H1 (cell line): ENCODE measurements at regions not wholly inside any gene's neighbourhood (a gene's known extent, or its start where the extent isn't known, plus 50 kb on each side); places are given as distances from the start of the nearest gene placed in this dataset.

Experiments used
- CTCF ChIA-PET: fragments of 300-600 bp; sonication (Branson Sonifier 250); formaldehyde crosslinking; loops from one replicate; lab custom pipeline; 2021; ENCODE audit not compliant: partially characterized antibody; lab: Charles Lee
- POLR2A ChIA-PET: fragments of 300-600 bp; sonication (Branson Sonifier 250); formaldehyde crosslinking; loops from one replicate; lab custom pipeline; 2021; ENCODE audit warnings: inconsistent platforms; ENCODE audit not compliant: partially characterized antibody; lab: Charles Lee
- DNase-seq, 2 experiments: peaks; one replicate each; pipeline versions ENCODE4 v3.0.0 to v3.0.0-alpha.2; 2010 to 2022; ENCODE audit warnings: low spot score in 2 of 2, low read depth in 1 of 2, mixed read lengths in 1 of 2
- FAIRE-seq: peaks from 2 replicates; lab custom pipeline; 2011; peaks lifted over from hg19 to GRCh38; lab: Jason Lieb, UNC
- H2AFZ ChIP-seq: 2 replicates; pipeline ENCODE4 v1.8.1; 2012; ENCODE audit warnings: low read length, inconsistent platforms
- H2AK5ac ChIP-seq: 2 replicates; pipeline ENCODE4 v1.6.1; 2013; ENCODE audit warnings: low read depth, low read length
- H2BK120ac ChIP-seq: replicated peaks from 2 replicates; pipeline ENCODE3; 2013; ENCODE audit warnings: low read depth, low read length, inconsistent platforms
- H2BK12ac ChIP-seq: 2 replicates; pipeline ENCODE4 v1.6.1; 2013; ENCODE audit warnings: low read depth, low read length
- H2BK15ac ChIP-seq: 2 replicates; pipeline ENCODE4 v1.6.1; 2013; ENCODE audit warnings: low read length
- H2BK20ac ChIP-seq: 2 replicates; pipeline ENCODE4 v1.6.1; 2013; ENCODE audit warnings: low read length
- H2BK5ac ChIP-seq: 2 replicates; pipeline ENCODE4 v1.6.1; 2013; ENCODE audit warnings: low read depth, low read length
- H3K14ac ChIP-seq: 2 replicates; pipeline ENCODE4 v1.6.1; 2013; ENCODE audit warnings: inconsistent platforms; ENCODE audit not compliant: insufficient read length
- H3K18ac ChIP-seq: 2 replicates; pipeline ENCODE4 v1.6.1; 2013; ENCODE audit warnings: low read length; ENCODE audit errors: extremely low read depth
- H3K23ac ChIP-seq: 2 replicates; pipeline ENCODE4 v1.6.1; 2013; ENCODE audit warnings: inconsistent platforms; ENCODE audit not compliant: insufficient read length
- H3K23me2 ChIP-seq: 2 replicates; pipeline ENCODE4 v1.6.1; 2013; ENCODE audit warnings: low read depth, low read length
- H3K27ac ChIP-seq: 2 replicates; pipeline ENCODE4 v1.6.1; 2011; ENCODE audit warnings: low read depth, low read length, inconsistent platforms
- H3K27me3 ChIP-seq, 4 experiments: replicated peaks in 1 of 4; 1 replicate in 1 of 4; 2 replicates in 3 of 4; pipeline versions ENCODE4 v1.6.1 to v1.8.1; 2011 to 2013; ENCODE audit warnings: low read length in 3 of 4, mild to moderate bottlenecking in 3 of 4, inconsistent platforms in 2 of 4, mixed read lengths in 2 of 4, moderate library complexity in 1 of 4; ENCODE audit not compliant: control insufficient read depth in 3 of 4, insufficient read depth in 3 of 4; ENCODE audit errors: extremely low read depth in 1 of 4
- H3K36me3 ChIP-seq, 4 experiments: 2 replicates each; pipeline versions ENCODE4 v1.6.1 to v1.8.1; 2011 to 2013; ENCODE audit warnings: mild to moderate bottlenecking in 4 of 4, low read length in 3 of 4, moderate library complexity in 2 of 4, control low read depth in 1 of 4, inconsistent platforms in 1 of 4; ENCODE audit not compliant: insufficient read depth in 4 of 4, control insufficient read depth in 2 of 4
- H3K4ac ChIP-seq: replicated peaks from 2 replicates; pipeline ENCODE3; 2013; ENCODE audit warnings: low read length, low read depth, mixed read lengths, inconsistent platforms; ENCODE audit not compliant: insufficient read length
- H3K4me1 ChIP-seq, 4 experiments: replicated peaks in 1 of 4; 1 replicate in 1 of 4; 2 replicates in 3 of 4; pipeline versions ENCODE4 v1.6.1 to v1.8.1; 2011 to 2013; ENCODE audit warnings: low read length in 3 of 4, inconsistent platforms in 2 of 4, mixed read lengths in 1 of 4; ENCODE audit not compliant: insufficient read depth in 4 of 4, control insufficient read depth in 3 of 4
- H3K4me2 ChIP-seq, 2 experiments: 2 replicates each; pipeline versions ENCODE4 v1.6.1 to v1.8.1; 2011 to 2013; ENCODE audit warnings: low read depth in 2 of 2, low read length in 2 of 2, control low read depth in 1 of 2, inconsistent platforms in 1 of 2, mild to moderate bottlenecking in 1 of 2; ENCODE audit not compliant: insufficient read depth in 1 of 2
- H3K4me3 ChIP-seq, 4 experiments: fragments of 200-600, 300-600 bp in 1 of 4; sonication (generic), shearing (Covaris generic), sonication (Bioruptor Twin) in 1 of 4; 2 replicates each; pipeline versions ENCODE4 v1.5.1 to v1.8.1; 2011 to 2016; ENCODE audit warnings: low read length in 4 of 4, low read depth in 3 of 4, control low read depth in 2 of 4, inconsistent platforms in 2 of 4, mild to moderate bottlenecking in 2 of 4, mixed read lengths in 1 of 4, moderate library complexity in 1 of 4; ENCODE audit not compliant: insufficient read depth in 2 of 4; ENCODE audit errors: extremely low read depth in 1 of 4
- H3K56ac ChIP-seq: replicated peaks from 2 replicates; pipeline ENCODE3; 2013; ENCODE audit warnings: low read depth, mild to moderate bottlenecking, mixed read lengths, low read length, inconsistent platforms; ENCODE audit not compliant: insufficient read length
- H3K79me1 ChIP-seq: 2 replicates; pipeline ENCODE4 v1.6.1; 2013; ENCODE audit warnings: low read depth, low read length, control low read depth
- H3K79me2 ChIP-seq, 2 experiments: 2 replicates each; pipeline versions ENCODE4 v1.6.1 to v1.8.1; 2012 to 2013; ENCODE audit warnings: low read length in 2 of 2, mild to moderate bottlenecking in 2 of 2, inconsistent platforms in 1 of 2; ENCODE audit not compliant: insufficient read depth in 2 of 2, control insufficient read depth in 1 of 2
- H3K9ac ChIP-seq, 4 experiments: replicated peaks in 1 of 4; 1 replicate in 1 of 4; 2 replicates in 3 of 4; pipeline versions ENCODE4 v1.6.1 to v1.8.1; 2011 to 2013; ENCODE audit warnings: low read depth in 3 of 4, low read length in 3 of 4, control low read depth in 2 of 4, mild to moderate bottlenecking in 2 of 4, moderate library complexity in 2 of 4, inconsistent platforms in 1 of 4; ENCODE audit errors: extremely low read depth in 1 of 4
- H3K9me3 ChIP-seq, 2 experiments: 2 replicates each; pipeline versions ENCODE4 v1.6.1 to v1.8.1; 2012 to 2013; ENCODE audit warnings: mild to moderate bottlenecking in 2 of 2, moderate library complexity in 2 of 2, control low read depth in 1 of 2, inconsistent platforms in 1 of 2, low read depth in 1 of 2, low read length in 1 of 2, mixed read lengths in 1 of 2; ENCODE audit not compliant: insufficient read depth in 2 of 2
- H4K20me1 ChIP-seq, 2 experiments: replicated peaks in 1 of 2; 2 replicates each; pipeline versions ENCODE3 to v1.8.1; 2011 to 2013; ENCODE audit warnings: inconsistent platforms in 2 of 2, low read length in 2 of 2, mild to moderate bottlenecking in 1 of 2; ENCODE audit not compliant: insufficient read depth in 2 of 2, control insufficient read depth in 1 of 2
- H4K5ac ChIP-seq: 2 replicates; pipeline ENCODE4 v1.6.1; 2013; ENCODE audit warnings: low read length, low read depth, mixed read lengths, inconsistent platforms; ENCODE audit not compliant: insufficient read length
- H4K8ac ChIP-seq: 2 replicates; pipeline ENCODE4 v1.8.0; 2013; ENCODE audit warnings: mild to moderate bottlenecking, moderate library complexity, low read length, inconsistent platforms; ENCODE audit not compliant: insufficient read depth; ENCODE audit errors: extremely low read depth
- H4K91ac ChIP-seq: replicated peaks from 2 replicates; pipeline ENCODE3; 2013; ENCODE audit warnings: low read length, mixed read lengths, inconsistent platforms; ENCODE audit not compliant: insufficient read length
- BACH1 ChIP-seq: IDR thresholded peaks from 2 replicates; pipeline ENCODE4 v1.6.1; 2012; ENCODE audit warnings: low read length, improper control_type of control experiment
- CEBPB ChIP-seq: IDR thresholded peaks from 2 replicates; pipeline ENCODE4 v1.6.1; 2012; ENCODE audit warnings: low read depth, low read length
- CTBP2 ChIP-seq: IDR thresholded peaks from 2 replicates; pipeline ENCODE4 v1.7.0; 2011; ENCODE audit warnings: borderline replicate concordance, mild to moderate bottlenecking, moderate library complexity, mixed read lengths, low read length; ENCODE audit not compliant: insufficient read depth, insufficient read length
- FOSL1 ChIP-seq: IDR thresholded peaks from 2 replicates; pipeline ENCODE4 v1.6.1; 2011; ENCODE audit warnings: mild to moderate bottlenecking, low read depth, low read length, moderate library complexity; ENCODE audit not compliant: insufficient read depth
- GABPA ChIP-seq: IDR thresholded peaks from 2 replicates; pipeline ENCODE4 v1.6.1; 2011; ENCODE audit warnings: mild to moderate bottlenecking, low read length, moderate library complexity, borderline replicate concordance; ENCODE audit not compliant: insufficient read depth
- RAD21 ChIP-seq, 2 experiments: IDR thresholded peaks in 1 of 2; conservative IDR thresholded peaks in 1 of 2; 2 replicates each; pipeline ENCODE4 v1.6.1; 2011; ENCODE audit warnings: low read depth in 2 of 2, low read length in 2 of 2, improper control_type of control experiment in 1 of 2, inconsistent platforms in 1 of 2, mild to moderate bottlenecking in 1 of 2, moderate library complexity in 1 of 2
- RBBP5 ChIP-seq: IDR thresholded peaks from 2 replicates; pipeline ENCODE4 v1.7.1; 2012; ENCODE audit warnings: low read depth, mild to moderate bottlenecking, inconsistent platforms, low read length, moderate library complexity, borderline replicate concordance
- SP1 ChIP-seq: IDR thresholded peaks from 2 replicates; pipeline ENCODE4 v1.6.1; 2011; ENCODE audit warnings: low read depth, low read length
- TAF1 ChIP-seq: IDR thresholded peaks from 2 replicates; pipeline ENCODE4 v1.6.1; 2011; ENCODE audit warnings: mild to moderate bottlenecking, low read depth, low read length
- WGBS, 2 experiments: shearing (Covaris generic) in 1 of 2; methylation state at CpG; one replicate each; pipeline versions ENCODE4 v1.1.6 to v1.1.7; 2013 to 2015; ENCODE audit warnings: low lambda C conversion rate in 2 of 2, mixed read lengths in 2 of 2, inconsistent platforms in 1 of 2, low coverage in 1 of 2, missing lambda C conversion rate in 1 of 2; ENCODE audit not compliant: insufficient replicate concordance in 2 of 2, insufficient coverage in 1 of 2, insufficient read length in 1 of 2; ENCODE audit errors: extremely low coverage in 1 of 2, missing lambda C conversion rate in 1 of 2; 5-methylcytosine and 5-hydroxymethylcytosine counted together

GRCh38 chr14:40004871-40005500 is 572.8 kb upstream of the FBXO33 start:
- Histone ChIP-seq H3K79me2 (no peaks in the 10 kb centered on the region), H3K23me2 (no peaks in the 10 kb centered on the region; the same call in 1 of the 2 replicates), H2BK12ac (no peak overlapping the region), H3K4me3 (no peak overlapping the region), H2AFZ (no peak overlapping the region), H4K8ac (no peak overlapping the region), H4K20me1 (no peaks in the 10 kb centered on the region), H3K9me3 (no peaks in the 10 kb centered on the region), H3K36me3 (no peaks in the 10 kb centered on the region), H2AK5ac (no peak overlapping the region), H2BK120ac (no peak overlapping the region), H3K14ac (no peak overlapping the region), H3K18ac (no peak overlapping the region), H2BK5ac (no peak overlapping the region), H3K9ac (no peak overlapping the region), H4K91ac (no peak overlapping the region), H2BK20ac (no peak overlapping the region), H3K4ac (no peak overlapping the region), H3K27me3 (no peaks in the 10 kb centered on the region), H3K56ac (no peak overlapping the region), H3K4me2 (no peak overlapping the region), H4K5ac (no peak overlapping the region), H2BK15ac (no peak overlapping the region), H3K79me1 (no peaks in the 10 kb centered on the region), H3K4me1 (no peaks in the 10 kb centered on the region), H3K27ac (no peak overlapping the region), H3K23ac (no peak overlapping the region)
- ChIA-PET POLR2A (no interaction called here), CTCF (no interaction called here)
- FAIRE-seq (no peak), DNase-seq (no peak)
- 81% methylated on average over 3 of the region's 3 CpGs; no CpG with 5 or more reads in 1 of the 2 experiments for whole genome bisulfite sequencing, 2 experiments
- no peak for TF ChIP-seq RBBP5
- no peak for TF ChIP-seq GABPA
- no peak for TF ChIP-seq TAF1
- TF ChIP-seq SP1 = no peak
- no peak for TF ChIP-seq CEBPB
- TF ChIP-seq CTBP2 = no peak
- no peak for TF ChIP-seq FOSL1
- no peak for TF ChIP-seq BACH1
- TF ChIP-seq RAD21 (IDR thresholded peaks at IDR 0.05 in 1 of 2, conservative IDR thresholded peaks at IDR 0.05 in 1 of 2; ENCODE audit: low read depth in 2 of 2, low read length in 2 of 2) = no peak
